KMS-11 (cell line): ENCODE measurements at regions not wholly inside any gene's neighbourhood (a gene's known extent, or its start where the extent isn't known, plus 50 kb on each side); places are given as distances from the start of the nearest gene placed in this dataset.

Experiments used
- H2AFZ ChIP-seq: fragments of 200-600 bp; sonication (generic); 2 replicates; pipeline ENCODE4 v1.6.1; 2016; ENCODE audit warnings: antibody characterized with exemption, mixed run types, low read depth
- H3K27ac ChIP-seq: fragments of 200-600 bp; sonication (generic); 2 replicates; pipeline ENCODE4 v1.6.1; 2016; ENCODE audit warnings: mild to moderate bottlenecking, mixed run types
- H3K27me3 ChIP-seq: fragments of 200-600 bp; sonication (generic); 2 replicates; pipeline ENCODE4 v1.6.1; 2017; ENCODE audit warnings: mild to moderate bottlenecking, low read depth, mixed run types, moderate library complexity; ENCODE audit not compliant: insufficient read depth
- H3K36me3 ChIP-seq: fragments of 200-600 bp; sonication (generic); 2 replicates; pipeline ENCODE4 v1.6.1; 2017; ENCODE audit warnings: mild to moderate bottlenecking, mixed run types; ENCODE audit not compliant: insufficient read depth
- H3K4me1 ChIP-seq: fragments of 200-600 bp; sonication (generic); 2 replicates; pipeline ENCODE4 v1.6.1; 2016; ENCODE audit warnings: mild to moderate bottlenecking, low read depth, mixed run types; ENCODE audit not compliant: poor library complexity, severe bottlenecking
- H3K4me2 ChIP-seq: fragments of 200-600 bp; sonication (generic); 2 replicates; pipeline ENCODE4 v1.7.0; 2016; ENCODE audit warnings: mild to moderate bottlenecking, mixed run types
- H3K4me3 ChIP-seq: fragments of 200-600 bp; sonication (generic); IDR thresholded peaks from 2 replicates; pipeline ENCODE4 v1.6.1; 2017; ENCODE audit warnings: low read depth, low read length, mixed read lengths; ENCODE audit not compliant: insufficient read depth
- H3K79me2 ChIP-seq: fragments of 200-600 bp; sonication (generic); 2 replicates; pipeline ENCODE4 v1.6.1; 2016; ENCODE audit warnings: low read depth, mixed run types; ENCODE audit not compliant: insufficient read depth
- H3K9ac ChIP-seq: fragments of 200-600 bp; sonication (generic); 2 replicates; pipeline ENCODE4 v1.6.1; 2016; ENCODE audit warnings: mild to moderate bottlenecking, mixed run types
- H4K20me1 ChIP-seq: fragments of 200-600 bp; sonication (generic); 2 replicates; pipeline ENCODE4 v1.6.1; 2016; ENCODE audit warnings: mild to moderate bottlenecking, mixed run types; ENCODE audit not compliant: insufficient read depth
- TF ChIP-seq, protein P1 (sequence below): fragments of 200-600 bp; sonication (generic); conservative IDR thresholded peaks from 2 replicates; pipeline ENCODE4 v1.6.1; 2017; ENCODE audit warnings: low read depth, mild to moderate bottlenecking, antibody characterized with exemption, low read length, moderate library complexity, mixed read lengths

DNA sequence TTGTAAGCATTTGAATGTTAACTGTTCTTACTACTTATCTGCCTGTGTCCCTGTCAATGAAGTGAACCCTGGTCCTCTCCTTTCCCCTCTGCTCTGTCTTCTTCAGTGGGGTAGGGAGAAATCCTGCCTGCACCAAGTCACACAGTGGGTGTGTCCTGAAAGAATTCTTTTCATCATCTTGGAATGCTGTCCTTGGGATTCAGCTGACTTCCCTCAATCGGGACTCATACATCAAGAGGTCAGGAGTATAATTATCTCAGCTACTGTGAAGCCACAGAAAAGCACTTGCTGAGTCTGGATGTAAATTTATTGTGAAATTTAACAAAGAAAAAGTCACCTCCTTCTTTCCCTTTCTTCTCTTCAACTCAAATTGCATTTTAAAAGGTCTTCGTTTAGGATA is 328.5 kb downstream of the SOX4 start:
- no peak overlapping the region for H3K4me2 ChIP-seq
- no peaks in the 10 kb centered on the region for H3K27me3 ChIP-seq
- no peak overlapping the region for H2AFZ ChIP-seq
- H3K4me3 ChIP-seq = no peak overlapping the region
- no peak overlapping the region for H3K9ac ChIP-seq
- no peaks in the 10 kb centered on the region for H3K36me3 ChIP-seq
- TF ChIP-seq, protein P1, sequence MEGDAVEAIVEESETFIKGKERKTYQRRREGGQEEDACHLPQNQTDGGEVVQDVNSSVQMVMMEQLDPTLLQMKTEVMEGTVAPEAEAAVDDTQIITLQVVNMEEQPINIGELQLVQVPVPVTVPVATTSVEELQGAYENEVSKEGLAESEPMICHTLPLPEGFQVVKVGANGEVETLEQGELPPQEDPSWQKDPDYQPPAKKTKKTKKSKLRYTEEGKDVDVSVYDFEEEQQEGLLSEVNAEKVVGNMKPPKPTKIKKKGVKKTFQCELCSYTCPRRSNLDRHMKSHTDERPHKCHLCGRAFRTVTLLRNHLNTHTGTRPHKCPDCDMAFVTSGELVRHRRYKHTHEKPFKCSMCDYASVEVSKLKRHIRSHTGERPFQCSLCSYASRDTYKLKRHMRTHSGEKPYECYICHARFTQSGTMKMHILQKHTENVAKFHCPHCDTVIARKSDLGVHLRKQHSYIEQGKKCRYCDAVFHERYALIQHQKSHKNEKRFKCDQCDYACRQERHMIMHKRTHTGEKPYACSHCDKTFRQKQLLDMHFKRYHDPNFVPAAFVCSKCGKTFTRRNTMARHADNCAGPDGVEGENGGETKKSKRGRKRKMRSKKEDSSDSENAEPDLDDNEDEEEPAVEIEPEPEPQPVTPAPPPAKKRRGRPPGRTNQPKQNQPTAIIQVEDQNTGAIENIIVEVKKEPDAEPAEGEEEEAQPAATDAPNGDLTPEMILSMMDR = no peak
- no peaks in the 10 kb centered on the region for H3K4me1 ChIP-seq
- no peak overlapping the region for H3K27ac ChIP-seq
- no peaks in the 10 kb centered on the region for H4K20me1 ChIP-seq
- no peaks in the 10 kb centered on the region for H3K79me2 ChIP-seq

DNA sequence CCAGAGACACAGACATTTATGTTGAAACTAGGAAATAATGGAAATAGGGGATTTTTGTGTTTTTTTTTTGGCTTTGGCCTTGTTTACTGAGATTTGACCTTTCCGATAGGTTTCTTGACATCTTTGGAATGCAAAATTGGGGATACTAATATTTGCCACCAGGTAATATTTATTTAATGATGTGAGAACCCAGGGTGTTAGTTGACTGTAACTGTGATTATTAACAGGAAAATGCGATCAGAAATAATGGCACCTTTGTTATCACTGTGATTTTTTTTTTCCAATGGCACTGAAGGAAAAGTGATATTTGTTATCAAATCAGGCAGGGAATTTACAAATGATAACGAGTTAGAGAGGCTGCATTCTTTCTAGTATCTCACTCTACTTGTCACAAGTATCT is 330.5 kb downstream of the SOX4 start:
- H3K4me3 ChIP-seq = no peak overlapping the region
- TF ChIP-seq, protein P1 = no peak
- no peak overlapping the region for H3K9ac ChIP-seq
- no peaks in the 10 kb centered on the region for H4K20me1 ChIP-seq
- no peaks in the 10 kb centered on the region for H3K36me3 ChIP-seq
- no peaks in the 10 kb centered on the region for H3K27me3 ChIP-seq
- no peaks in the 10 kb centered on the region for H3K79me2 ChIP-seq
- H3K4me2 ChIP-seq = no peak overlapping the region
- H3K4me1 ChIP-seq = no peaks in the 10 kb centered on the region
- H3K27ac ChIP-seq = no peak overlapping the region
- H2AFZ ChIP-seq = no peak overlapping the region

DNA sequence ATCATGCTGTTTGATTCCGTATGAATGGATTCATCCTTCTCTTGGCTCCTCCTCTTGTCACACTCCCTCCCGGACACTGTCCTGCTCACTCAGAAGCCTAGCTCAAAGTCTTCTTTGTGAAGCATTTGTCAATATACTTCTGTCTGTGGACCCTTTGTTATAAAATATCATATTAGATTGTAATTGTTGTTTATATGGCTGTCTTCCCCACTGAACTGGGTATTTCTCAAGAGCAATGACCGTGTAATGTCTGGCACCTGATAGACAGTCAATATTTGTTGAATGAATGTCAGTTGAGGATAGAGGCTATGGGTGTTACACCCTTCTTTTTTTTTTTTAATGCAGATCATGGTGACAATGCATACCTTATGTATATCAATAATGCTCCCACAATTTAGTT is 335.3 kb downstream of the SOX4 start:
- TF ChIP-seq, protein P1 = no peak
- H3K4me1 ChIP-seq = no peaks in the 10 kb centered on the region
- no peaks in the 10 kb centered on the region for H4K20me1 ChIP-seq
- H3K9ac ChIP-seq = no peak overlapping the region
- no peak overlapping the region for H2AFZ ChIP-seq
- no peaks in the 10 kb centered on the region for H3K27me3 ChIP-seq
- no peak overlapping the region for H3K4me3 ChIP-seq
- no peaks in the 10 kb centered on the region for H3K36me3 ChIP-seq
- no peak overlapping the region for H3K27ac ChIP-seq
- H3K4me2 ChIP-seq = no peak overlapping the region
- H3K79me2 ChIP-seq = no peaks in the 10 kb centered on the region

DNA sequence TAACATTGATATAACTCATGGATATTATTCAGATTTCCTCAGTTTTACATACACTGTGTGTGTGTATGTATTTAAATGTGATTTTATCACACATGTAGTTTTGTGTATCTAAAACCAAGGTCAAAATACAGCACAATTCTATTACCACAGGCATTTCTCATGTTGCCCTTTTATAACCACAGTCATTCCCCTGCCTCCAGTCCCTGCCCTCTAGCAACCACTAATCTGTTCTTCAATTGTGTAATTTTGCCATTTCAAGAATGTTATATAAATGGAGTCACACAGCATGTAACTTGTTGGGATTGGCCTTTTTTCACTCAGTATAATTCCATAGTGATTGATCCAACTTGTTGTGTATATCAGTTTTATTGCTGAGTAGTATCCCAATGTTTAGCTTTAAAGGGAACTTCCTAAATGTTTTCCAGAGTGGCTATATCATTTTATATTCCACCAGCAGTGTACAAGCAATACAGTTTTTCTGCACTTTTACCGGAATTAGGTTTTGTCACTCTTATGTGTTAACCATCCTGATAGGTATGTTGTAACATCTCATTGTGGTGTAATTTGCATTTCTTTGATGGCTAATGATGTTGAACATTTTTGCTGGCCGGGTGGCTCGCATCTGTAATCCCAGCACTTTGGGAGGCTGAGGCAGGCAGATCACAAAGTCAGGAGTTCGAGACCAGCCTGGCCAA is 338.2 kb downstream of the SOX4 start:
- Histone ChIP-seq H3K36me3 (no peaks in the 10 kb centered on the region), H3K27me3 (no peaks in the 10 kb centered on the region), H3K4me3 (no peak overlapping the region), H3K9ac (no peak overlapping the region), H2AFZ (no peak overlapping the region), H3K27ac (no peak overlapping the region), H3K4me1 (no peaks in the 10 kb centered on the region), H4K20me1 (no peaks in the 10 kb centered on the region), H3K79me2 (no peaks in the 10 kb centered on the region), H3K4me2 (no peak overlapping the region)
- TF ChIP-seq, protein P1 = no peak
